Endothelial cell of umbilical vein (primary cell): ENCODE measurements at regions not wholly inside any gene's neighbourhood (a gene's known extent, or its start where the extent isn't known, plus 50 kb on each side); places are given as distances from the start of the nearest gene placed in this dataset.

Experiments
- BruUV-seq: library from RNA; stranded (reverse); fragments of 400-500 nt; replicated peaks from 2 replicates; lab custom pipeline; 2021; lab: Mats Ljungman, UMichigan
- CTCF ChIA-PET: fragments of 300-600, 350-600 bp; sonication (Branson Sonifier 250); formaldehyde crosslinking; loops from one replicate; lab custom pipeline; 2021; ENCODE audit warnings: antibody characterized with exemption, inconsistent platforms; lab: Charles Lee
- POLR2A ChIA-PET: fragments of 300-600, 350-600 bp; sonication (Branson Sonifier 250); formaldehyde crosslinking; loops from one replicate; lab custom pipeline; 2021; ENCODE audit warnings: antibody characterized with exemption, inconsistent platforms; lab: Charles Lee
- DNase-seq: peaks from one replicate; pipeline ENCODE4 v3.0.0-alpha.2; 2011; ENCODE audit warnings: low read depth, low spot score
- FAIRE-seq: peaks from 2 replicates; lab custom pipeline; 2011; peaks lifted over from hg19 to GRCh38; lab: Jason Lieb, UNC
- H2AFZ ChIP-seq: 2 replicates; pipeline ENCODE4 v1.6.0; 2012; ENCODE audit warnings: low read depth, low read length, control low read depth, inconsistent platforms
- H3K27ac ChIP-seq: 2 replicates; pipeline ENCODE4 v1.5.1; 2011; ENCODE audit warnings: low read depth, mild to moderate bottlenecking, control low read depth, low read length, moderate library complexity; ENCODE audit not compliant: insufficient read depth
- H3K27me3 ChIP-seq, 2 experiments: 2 replicates each; pipeline versions ENCODE4 v1.6.0 to v1.6.1; 2011; ENCODE audit warnings: low read length in 2 of 2, mixed read lengths in 1 of 2; ENCODE audit not compliant: control insufficient read depth in 2 of 2, insufficient read depth in 2 of 2
- H3K36me3 ChIP-seq, 2 experiments: 2 replicates in 1 of 2; 3 replicates in 1 of 2; pipeline ENCODE4 v1.5.1; 2011; ENCODE audit warnings: low read length in 2 of 2, mild to moderate bottlenecking in 1 of 2, moderate library complexity in 1 of 2; ENCODE audit not compliant: control insufficient read depth in 2 of 2, insufficient read depth in 2 of 2; ENCODE audit errors: extremely low read depth in 1 of 2
- H3K4me1 ChIP-seq: 3 replicates; pipeline ENCODE4 v1.5.1; 2011; ENCODE audit warnings: mild to moderate bottlenecking, low read length; ENCODE audit not compliant: control insufficient read depth, insufficient read depth; ENCODE audit errors: extremely low read depth
- H3K4me2 ChIP-seq: 2 replicates; pipeline ENCODE4 v1.6.1; 2011; ENCODE audit warnings: low read length, control low read depth, mixed read lengths; ENCODE audit not compliant: insufficient read depth
- H3K4me3 ChIP-seq, 3 experiments: fragments of 200-600 bp in 1 of 3; sonication (generic), shearing (Covaris generic) in 1 of 3; replicated peaks in 1 of 3; 2 replicates each; pipeline ENCODE4 v1.5.1; 2011 to 2016; ENCODE audit warnings: control low read depth in 3 of 3, low read length in 3 of 3, mild to moderate bottlenecking in 2 of 3, inconsistent platforms in 1 of 3, low read depth in 1 of 3, moderate library complexity in 1 of 3; ENCODE audit not compliant: insufficient read depth in 1 of 3
- H3K79me2 ChIP-seq: 2 replicates; pipeline ENCODE4 v1.6.0; 2012; ENCODE audit warnings: low read length, inconsistent platforms; ENCODE audit not compliant: control insufficient read depth, insufficient read depth
- H3K9ac ChIP-seq: replicated peaks from 2 replicates; pipeline ENCODE3; 2011; ENCODE audit warnings: low read length, control low read depth; ENCODE audit not compliant: insufficient read depth; ENCODE audit errors: extremely low read depth
- H3K9me1 ChIP-seq: replicated peaks from 3 replicates; pipeline ENCODE4 v1.6.0; 2011; ENCODE audit warnings: mild to moderate bottlenecking, low read length; ENCODE audit not compliant: control insufficient read depth, insufficient read depth; ENCODE audit errors: extremely low read depth
- H3K9me3 ChIP-seq: replicated peaks from 2 replicates; pipeline ENCODE4 v1.5.1; 2012; ENCODE audit warnings: low read length, inconsistent platforms; ENCODE audit not compliant: control insufficient read depth, insufficient read depth
- H4K20me1 ChIP-seq: replicated peaks from 2 replicates; pipeline ENCODE3; 2011; ENCODE audit warnings: mild to moderate bottlenecking, low read length; ENCODE audit not compliant: control insufficient read depth, insufficient read depth; ENCODE audit errors: extremely low read depth
- CTCF ChIP-seq, 2 donors: IDR thresholded peaks; 1 replicate in 1 of 2; 2 replicates in 1 of 2; pipeline ENCODE4 v1.5.1; 2011; ENCODE audit warnings: low read length in 2 of 2, mild to moderate bottlenecking in 2 of 2, moderate library complexity in 2 of 2, control low read depth in 1 of 2, inconsistent platforms in 1 of 2, low read depth in 1 of 2; ENCODE audit not compliant: insufficient read depth in 1 of 2; ENCODE audit errors: extremely low read depth in 1 of 2
- EZH2 ChIP-seq: IDR thresholded peaks from 2 replicates; pipeline ENCODE4 v1.6.1; 2012; ENCODE audit warnings: borderline replicate concordance, low read depth, mild to moderate bottlenecking, moderate library complexity, low read length, inconsistent platforms; ENCODE audit not compliant: severe bottlenecking
- FOS ChIP-seq: IDR thresholded peaks from 2 replicates; pipeline ENCODE4 v1.6.1; 2011; ENCODE audit warnings: mild to moderate bottlenecking, low read length, moderate library complexity, borderline replicate concordance; ENCODE audit not compliant: insufficient read depth
- GATA2 ChIP-seq: IDR thresholded peaks from 2 replicates; pipeline ENCODE4 v1.7.0; 2011; ENCODE audit warnings: low read depth, mild to moderate bottlenecking, moderate library complexity, mixed read lengths, low read length; ENCODE audit not compliant: insufficient read length, insufficient read depth
- JUN ChIP-seq: IDR thresholded peaks from 2 replicates; pipeline ENCODE4 v1.6.1; 2011; ENCODE audit warnings: borderline replicate concordance, low read depth; ENCODE audit not compliant: insufficient read length, insufficient read depth
- MAX ChIP-seq: IDR thresholded peaks from 2 replicates; pipeline ENCODE4 v1.6.1; 2011; ENCODE audit not compliant: insufficient read depth, insufficient read length
- MYC ChIP-seq: IDR thresholded peaks from one replicate; pipeline ENCODE4 v1.6.1; 2011; ENCODE audit warnings: mild to moderate bottlenecking, low read depth, low read length
- POLR2A ChIP-seq: IDR thresholded peaks from 2 replicates; pipeline ENCODE4 v1.6.1; 2012; ENCODE audit warnings: low read depth, mild to moderate bottlenecking, control low read depth, low read length
- POLR2AphosphoS5 ChIP-seq: IDR thresholded peaks from 2 replicates; pipeline ENCODE4 v1.6.1; 2012; ENCODE audit warnings: low read depth, mild to moderate bottlenecking, control low read depth, low read length, moderate library complexity; ENCODE audit not compliant: insufficient read depth
- dilution Hi-C: fragments of 300-500 bp; cut with MboI; formaldehyde crosslinking; loops from one replicate; pipeline ENCODE4 v1.15.0; 2019; ENCODE audit warnings: low sequenced_read_pairs; ENCODE audit not compliant: extremely low pct_ligation_motif_present
- intact Hi-C: fragments of 100-400 bp; cut with micrococcal nuclease; formaldehyde crosslinking; loops from one replicate; pipeline ENCODE4 v1.10.0; 2022

GRCh38 chr2:204332706-204333105 is 212.6 kb upstream of the PARD3B start:
- dilution Hi-C loops (no loop called here), intact Hi-C loops (no loop called here)
- ChIA-PET CTCF (interaction anchor here (1.9 kb wide), 1 partner anchor 359 kb away, joined by 5 read pairs; no protein-coding TSS in a partner anchor), POLR2A (no interaction called here)
- FAIRE-seq (no peak), DNase-seq (no peak)
- Histone ChIP-seq H3K4me2 (no peak overlapping the region), H3K9me1 (no peaks in the 10 kb centered on the region), H3K79me2 (no peaks in the 10 kb centered on the region), H3K36me3 (no peaks in the 10 kb centered on the region), H3K9ac (no peak overlapping the region), H3K4me1 (no peaks in the 10 kb centered on the region), H3K27ac (no peak overlapping the region), H3K4me3 (no peak overlapping the region), H2AFZ (no peak overlapping the region), H3K27me3 (no peaks in the 10 kb centered on the region), H4K20me1 (no peaks in the 10 kb centered on the region), H3K9me3 (no peaks in the 10 kb centered on the region)
- BruUV-seq, result no TSS peak
- no peak for TF ChIP-seq EZH2
- no peak for TF ChIP-seq CTCF (IDR thresholded peaks at IDR 0.05; ENCODE audit: extremely low read depth in 1 of 2, insufficient read depth in 1 of 2, low read depth in 1 of 2, low read length in 2 of 2)
- no peak for TF ChIP-seq MAX
- no peak for TF ChIP-seq MYC
- TF ChIP-seq POLR2AphosphoS5, result no peak
- TF ChIP-seq FOS, result no peak
- TF ChIP-seq POLR2A, result no peak
- no peak for TF ChIP-seq JUN
- no peak for TF ChIP-seq GATA2
